ENCODE measurements at regions not wholly inside any gene's neighbourhood (a gene's known extent, or its start where the extent isn't known, plus 50 kb on each side); places are given as distances from the start of the nearest gene placed in this dataset.

DNA sequence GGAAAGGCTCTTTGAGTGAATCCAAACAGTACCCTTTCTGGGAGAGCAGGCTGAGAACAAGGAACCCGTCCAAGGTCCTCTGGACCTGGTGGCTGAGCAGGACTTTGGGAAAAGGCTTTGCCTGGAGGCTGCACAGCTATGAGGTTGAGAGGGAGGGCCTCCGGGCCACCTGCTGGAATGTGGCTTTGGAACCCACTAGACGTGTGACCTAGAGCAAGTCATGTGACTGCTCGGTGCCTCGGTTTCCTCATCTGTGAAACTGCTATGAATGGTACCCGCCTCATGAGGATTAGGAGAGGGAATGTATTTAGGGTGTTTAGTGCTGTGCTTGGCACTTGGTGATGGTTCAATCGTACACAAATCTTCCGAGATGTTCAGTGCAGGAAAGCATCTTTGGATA, 50.4 kb downstream of the HAPSTR1 start:
- DNase-seq = no peak

GRCh38 chr16:9144106-9144505, 52.7 kb downstream of the HAPSTR1 start:
- DNase-seq = no peak

DNA sequence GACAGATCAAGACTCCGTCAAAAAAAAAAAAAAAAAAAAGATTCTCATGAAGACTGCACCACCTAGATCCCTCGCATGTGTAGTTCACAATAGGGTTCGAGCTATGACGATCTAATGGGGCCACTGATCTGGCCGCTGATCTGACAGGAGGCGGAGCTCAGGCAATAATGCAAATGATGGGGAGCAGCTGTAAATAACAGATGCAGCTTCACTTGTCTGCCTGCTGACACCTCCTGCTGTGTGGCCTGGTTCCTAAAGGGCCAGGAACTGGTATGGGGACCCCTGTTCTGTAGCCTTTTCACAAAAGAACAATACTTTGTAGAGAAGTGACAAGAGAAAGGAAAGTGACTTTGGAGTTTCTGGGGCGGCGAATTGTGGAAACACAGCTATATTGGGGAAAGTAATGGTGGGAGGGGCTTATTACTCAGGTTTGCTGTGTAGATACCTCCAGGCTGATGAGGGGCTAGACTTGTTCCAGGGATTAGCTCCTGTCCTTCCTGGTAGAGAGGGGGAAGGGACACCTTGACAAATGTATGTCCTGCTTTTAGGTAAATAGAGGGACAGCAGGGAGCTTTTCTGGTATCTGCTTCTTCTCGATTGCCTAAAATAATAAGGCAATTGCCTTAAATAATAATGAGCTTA, 57.1 kb downstream of the HAPSTR1 start:
- DNase-seq = peak; percentile 56

DNA sequence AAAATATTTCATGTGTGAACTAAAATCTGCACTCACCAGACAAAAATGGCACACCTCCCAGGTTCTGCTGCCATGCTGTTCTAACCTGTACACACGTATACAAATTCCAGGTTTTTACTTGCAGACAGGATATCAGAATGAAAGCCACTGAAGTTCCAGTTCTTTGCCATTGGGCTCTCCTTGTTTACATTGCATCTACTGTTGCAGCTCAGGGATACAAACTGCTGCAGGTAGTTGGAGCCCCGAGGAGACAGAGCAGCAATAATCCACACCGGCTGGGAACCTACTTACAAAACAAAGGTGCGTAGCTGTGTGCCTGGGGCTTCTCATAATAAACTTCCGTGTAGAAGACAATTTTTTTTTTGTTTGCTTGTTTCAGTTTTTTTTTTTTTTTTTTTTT, 59.6 kb downstream of the HAPSTR1 start:
- DNase-seq = no peak

DNA sequence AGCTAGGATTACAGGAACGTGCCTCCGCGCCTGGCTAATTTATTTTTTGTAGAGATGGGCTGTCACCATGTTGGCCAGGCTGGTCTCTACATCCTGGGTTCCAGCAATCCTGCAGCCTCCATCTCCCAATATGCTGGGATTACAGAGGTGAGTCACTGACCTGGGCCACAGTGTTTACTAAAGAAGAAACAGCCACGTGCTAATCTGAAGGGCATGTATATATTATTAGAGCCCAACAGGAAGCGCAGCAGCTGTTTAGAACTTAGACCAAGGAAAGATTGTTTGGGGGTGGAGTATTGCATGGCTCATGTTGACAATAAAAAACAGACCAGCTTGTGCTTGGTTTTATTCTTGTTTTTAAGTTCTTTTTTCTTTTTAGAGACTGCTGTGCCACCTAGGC, 60.2 kb downstream of the HAPSTR1 start:
- DNase-seq = no peak

GRCh38 chr16:9152649-9153501, 61.4 kb downstream of the HAPSTR1 start:
- no peak for DNase-seq

DNA sequence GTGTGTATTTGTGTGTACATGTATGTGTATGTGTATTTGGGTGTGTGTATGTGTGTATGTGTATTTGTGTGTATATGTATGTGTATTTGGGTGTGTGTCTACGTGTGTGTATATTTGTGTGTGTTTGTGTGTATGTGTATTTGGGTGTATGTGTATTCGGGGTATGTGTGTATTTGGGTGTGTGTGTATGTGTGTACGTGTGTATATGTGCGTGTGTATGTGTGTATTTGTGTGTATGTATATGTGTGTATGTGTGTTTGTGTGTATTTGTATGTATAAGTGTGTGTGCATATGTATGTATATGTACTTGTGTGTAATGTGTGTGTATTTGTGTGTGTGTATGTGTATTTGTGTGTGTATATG, 62.0 kb downstream of the HAPSTR1 start:
- DNase-seq = no peak

DNA sequence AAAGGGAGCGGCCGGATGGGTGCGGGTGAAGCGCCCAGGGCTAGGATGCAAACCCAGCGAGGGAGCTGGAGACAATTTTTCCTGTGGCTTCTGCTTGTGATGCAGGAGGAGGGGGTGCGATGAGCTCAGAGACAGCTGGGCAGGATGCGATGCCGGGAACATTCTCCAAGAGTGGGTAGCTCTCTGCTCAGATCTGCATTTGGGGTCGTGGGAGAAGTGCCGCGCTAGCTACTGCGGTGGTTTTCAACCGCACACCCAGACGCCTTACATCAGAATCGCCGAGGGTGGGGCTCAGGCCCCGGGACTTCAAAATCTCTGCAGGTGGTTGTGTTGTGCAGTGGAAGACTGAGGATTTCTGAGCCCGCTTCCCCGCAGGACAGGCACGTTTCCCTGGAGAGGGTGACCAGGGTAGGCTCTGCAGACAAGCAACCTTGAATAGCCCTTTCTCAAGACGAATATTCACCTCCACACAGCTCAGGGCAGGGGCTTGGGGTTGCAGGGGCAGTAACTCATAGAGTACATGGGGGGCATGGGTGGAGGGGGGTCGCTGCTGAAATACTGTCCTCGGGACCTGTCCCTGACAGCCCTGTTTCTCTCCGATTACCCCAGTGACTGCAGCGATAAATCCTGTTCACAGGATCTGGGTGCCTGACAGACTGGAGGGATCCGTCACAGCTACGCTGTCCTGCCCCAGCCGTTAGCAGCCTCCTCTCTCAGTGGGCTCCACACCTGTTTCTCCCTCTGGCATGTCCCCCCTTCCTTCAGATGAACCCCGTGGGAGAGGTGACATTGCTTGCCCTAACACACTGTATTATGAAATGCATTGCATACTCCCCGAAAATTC, 63.3 kb downstream of the HAPSTR1 start:
- no peak for DNase-seq

DNA sequence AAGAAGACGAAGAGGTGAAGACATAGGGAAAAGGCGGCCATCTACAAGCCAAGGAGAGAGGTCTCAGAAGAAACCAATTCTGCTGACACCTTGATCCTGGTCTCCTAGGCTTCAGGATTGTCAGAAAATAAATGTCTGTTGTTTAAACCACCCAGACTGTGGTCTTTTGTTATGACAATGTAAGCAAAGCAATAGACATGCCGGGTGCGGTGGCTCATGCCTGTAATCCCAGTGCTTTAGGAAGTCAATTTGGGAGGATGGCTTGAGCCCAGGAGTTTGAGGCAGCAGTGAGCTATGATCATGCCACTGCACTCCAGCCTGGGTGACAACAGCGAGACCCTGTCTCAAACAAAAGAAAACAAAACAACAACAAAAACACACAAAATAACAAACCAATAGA, 64.4 kb downstream of the HAPSTR1 start:
- DNase-seq = no peak

- DNase-seq = peak; percentile 7
Observed at GRCh38 chr16:9159839-9160550, 68.6 kb downstream of the HAPSTR1 start.

DNA sequence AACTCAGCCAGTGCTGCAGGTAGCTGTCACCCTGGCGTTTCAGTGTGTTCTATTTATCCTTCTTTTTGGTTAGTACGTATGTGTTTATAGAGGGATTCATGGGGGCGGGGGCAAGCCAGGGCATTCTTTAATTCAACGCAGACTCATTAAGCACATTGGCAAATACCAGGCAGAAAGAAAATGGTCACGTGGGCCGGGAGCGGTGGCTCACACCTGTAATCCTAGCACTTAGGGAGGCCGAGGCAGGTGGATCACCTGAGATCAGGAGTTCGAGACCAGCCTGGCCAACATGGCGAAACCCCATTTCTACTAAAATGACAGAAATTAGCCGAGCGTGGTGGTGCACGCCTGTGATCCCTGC, 69.1 kb downstream of the HAPSTR1 start:
- no peak for DNase-seq

DNA sequence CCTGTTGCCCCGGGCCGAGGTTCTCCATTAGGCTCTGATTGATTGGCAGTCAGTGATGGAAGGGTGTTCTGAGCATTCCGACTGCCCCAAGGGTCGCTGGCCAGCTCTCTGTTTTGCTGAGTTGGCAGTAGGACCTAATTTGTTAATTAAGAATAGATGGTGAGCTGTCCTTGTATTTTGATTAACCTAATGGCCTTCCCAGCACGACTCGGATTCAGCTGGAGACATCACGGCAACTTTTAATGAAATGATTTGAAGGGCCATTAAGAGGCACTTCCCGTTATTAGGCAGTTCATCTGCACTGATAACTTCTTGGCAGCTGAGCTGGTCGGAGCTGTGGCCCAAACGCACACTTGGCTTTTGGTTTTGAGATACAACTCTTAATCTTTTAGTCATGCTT, 74.2 kb downstream of the HAPSTR1 start:
- DNase-seq = no peak

DNA sequence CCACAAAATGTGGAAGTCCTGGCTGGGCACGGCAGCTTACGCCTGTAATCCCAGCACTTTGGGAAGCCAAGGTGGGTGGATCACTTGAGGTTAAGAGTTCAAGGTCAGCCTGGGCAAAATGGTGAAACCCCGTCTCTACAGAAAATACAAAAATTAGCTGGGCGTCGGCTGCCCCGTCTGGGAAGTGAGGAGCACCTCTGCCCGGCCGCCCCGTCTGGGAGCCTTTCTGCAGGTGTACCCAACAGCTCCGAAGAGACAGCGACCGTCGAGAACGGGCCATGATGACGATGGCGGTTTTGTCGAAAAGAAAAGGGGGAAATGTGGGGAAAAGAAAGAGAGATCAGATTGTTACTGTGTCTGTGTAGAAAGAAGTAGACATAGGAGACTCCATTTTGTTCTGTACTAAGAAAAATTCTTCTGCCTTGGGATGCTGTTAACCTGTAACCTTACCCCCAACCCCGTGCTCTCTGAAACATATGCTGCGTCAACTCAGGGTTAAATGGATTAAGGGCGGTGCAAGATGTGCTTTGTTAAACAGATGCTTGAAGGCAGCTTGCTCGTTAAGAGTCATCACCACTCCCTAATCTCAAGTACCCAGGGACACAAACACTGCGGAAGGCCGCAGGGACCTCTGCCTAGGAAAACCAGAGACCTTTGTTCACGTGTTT, 75.0 kb downstream of the HAPSTR1 start:
- peak; percentile 19 for DNase-seq

- no peak for DNase-seq
Observed at GRCh38 chr16:9169094-9169493, 77.7 kb downstream of the HAPSTR1 start.

DNA sequence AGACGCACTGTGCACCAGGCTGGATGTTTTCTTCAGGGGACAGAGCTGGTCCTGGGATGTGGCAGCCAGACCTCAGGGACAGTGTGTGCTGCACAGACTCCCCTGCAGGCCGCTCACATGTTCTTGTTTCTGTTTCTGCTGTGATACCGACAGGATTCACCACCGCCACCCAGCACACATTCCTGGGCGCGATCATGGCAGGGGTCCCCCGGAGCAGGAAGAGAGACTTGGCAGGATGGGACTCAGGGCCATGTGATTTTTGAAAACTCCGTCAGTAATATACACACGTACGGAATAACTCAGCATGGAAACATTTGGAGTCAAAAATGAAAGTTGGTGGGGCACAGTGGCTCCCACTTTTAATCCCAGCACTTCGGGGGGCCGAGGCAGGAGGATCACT, 79.0 kb downstream of the HAPSTR1 start:
- DNase-seq = no peak

DNA sequence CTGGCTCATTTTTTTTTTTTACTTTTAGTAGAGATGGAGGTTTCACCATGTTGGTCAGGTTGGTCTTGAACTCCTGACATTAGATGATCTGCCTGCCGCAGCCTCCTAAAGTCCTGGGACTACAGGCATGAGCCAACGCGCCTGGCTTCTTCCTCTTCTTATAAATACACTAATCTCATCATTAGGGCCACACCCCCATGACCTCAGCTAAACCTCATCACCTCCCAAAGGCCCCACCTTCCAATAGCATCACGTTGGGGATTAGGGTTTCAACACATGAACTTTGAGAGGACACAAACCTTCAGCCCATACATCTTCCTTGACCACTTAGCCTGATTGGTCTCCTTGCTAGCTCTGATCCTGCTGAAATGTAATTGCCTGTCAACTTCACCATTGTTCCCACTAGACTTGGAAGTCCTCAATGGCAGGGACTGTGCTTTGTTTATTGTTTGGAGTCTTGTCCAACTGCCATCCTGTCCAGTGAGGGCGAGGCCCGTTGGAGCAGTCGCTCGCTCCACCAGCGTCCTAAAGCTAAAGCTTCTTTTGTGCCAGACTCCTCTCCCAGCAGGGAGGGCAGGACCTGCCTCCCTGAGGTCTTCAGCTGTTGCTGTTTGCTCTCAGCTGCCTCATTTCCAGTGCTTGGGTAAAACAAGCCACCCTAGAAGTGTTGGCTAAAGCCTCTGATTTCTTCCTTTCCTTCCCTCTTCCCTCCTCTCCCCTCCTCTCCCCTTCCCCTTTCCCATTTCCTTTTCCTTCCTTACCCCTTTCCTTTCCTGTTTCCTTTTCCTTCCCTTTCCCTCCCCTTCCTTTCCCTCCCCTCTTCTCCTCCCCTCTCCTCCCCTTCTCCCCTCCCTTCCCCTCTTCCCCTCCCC, 85.3 kb downstream of the HAPSTR1 start:
- no peak for DNase-seq

- no peak for DNase-seq
Observed at GRCh38 chr16:9177861-9178260, 86.4 kb downstream of the HAPSTR1 start.

DNA sequence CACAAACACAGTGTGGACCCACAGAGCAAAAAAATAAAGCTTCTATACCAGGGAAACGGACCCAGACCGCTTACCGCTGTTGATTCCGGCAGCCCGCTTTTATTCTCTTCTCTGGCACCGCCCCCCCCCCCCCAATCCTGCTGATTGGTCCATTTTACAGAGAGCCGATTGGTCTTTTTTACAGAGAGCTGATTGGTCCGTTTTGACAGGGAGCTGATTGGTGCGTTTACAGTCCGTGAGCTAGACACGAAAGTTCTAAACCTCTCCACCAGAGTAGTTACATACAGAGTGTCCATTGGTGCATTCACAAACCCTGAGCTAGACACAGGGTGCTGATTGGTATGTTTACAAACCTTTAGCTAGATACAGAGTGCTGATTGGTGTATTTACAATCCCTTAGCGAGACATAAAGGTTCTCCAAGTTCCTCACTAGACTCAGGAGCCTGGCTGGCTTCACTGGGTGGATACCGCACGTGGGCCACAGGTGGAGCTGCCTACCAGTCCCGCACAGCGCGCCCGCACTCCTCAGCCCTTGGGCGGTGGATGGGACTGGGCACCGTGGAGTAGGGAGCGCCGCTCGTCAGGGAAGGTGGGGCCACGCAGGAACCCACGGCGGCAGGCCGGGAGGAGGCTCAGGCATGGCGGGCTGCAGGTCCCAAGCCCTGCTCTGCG, 92.4 kb downstream of the HAPSTR1 start:
- no peak for DNase-seq

DNA sequence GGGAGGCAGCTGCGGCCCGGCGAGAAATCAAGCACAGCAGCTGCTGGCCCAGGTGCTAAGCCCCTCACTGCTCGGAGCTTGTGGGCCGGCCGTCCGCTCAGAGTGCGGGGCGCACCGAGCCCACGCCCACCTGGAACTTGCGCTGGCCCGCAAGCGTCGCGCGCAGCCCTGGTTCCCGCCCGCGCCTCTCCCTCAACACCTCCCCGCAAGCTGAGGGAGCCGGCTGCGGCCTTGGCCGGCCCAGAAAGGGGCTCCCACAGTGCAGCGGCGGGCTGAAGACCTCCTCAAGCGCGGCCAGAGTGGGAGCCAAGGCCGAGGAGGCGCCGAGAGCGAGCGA, 92.9 kb downstream of the HAPSTR1 start:
- DNase-seq = no peak

DNA sequence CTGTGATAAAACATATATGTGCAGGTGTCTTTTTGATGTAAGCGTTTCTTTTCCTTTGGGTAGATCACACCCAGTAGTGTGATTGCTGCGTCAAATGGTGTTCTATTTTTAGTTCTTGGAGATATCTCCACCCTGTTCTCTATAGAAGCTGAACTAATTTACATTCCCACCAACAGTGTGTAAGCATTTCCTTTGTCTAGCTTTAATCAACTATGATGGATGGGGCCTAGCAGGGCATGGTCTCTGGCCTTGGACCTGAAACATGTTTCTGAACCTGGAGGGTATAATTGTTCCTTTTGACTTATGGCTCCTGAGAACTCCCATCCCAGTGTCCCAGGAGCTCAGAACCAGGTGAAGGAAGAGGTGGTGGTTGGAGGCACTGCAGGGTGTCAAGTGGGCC, 93.9 kb downstream of the HAPSTR1 start:
- no peak for DNase-seq

GRCh38 chr16:9186061-9186460, 94.6 kb downstream of the HAPSTR1 start:
- no peak for DNase-seq
